HG02623 (cell line): ENCODE measurements at regions not wholly inside any gene's neighbourhood (a gene's known extent, or its start where the extent isn't known, plus 50 kb on each side); places are given as distances from the start of the nearest gene placed in this dataset.

Experiments used
- ATAC-seq: cut with Tn5 transposase; IDR thresholded peaks from one replicate; pipeline ENCODE4 v1.9.1; 2021; ENCODE audit warnings: moderate library complexity; ENCODE audit not compliant: unreplicated experiment

- ATAC-seq: no peak
These were observed 334.0 kb upstream of the CHD6 start for GRCh38 chr20:41952166-41952565.

GRCh38 chr20:41951615-41952014 is 333.4 kb upstream of the CHD6 start:
- no peak for ATAC-seq

GRCh38 chr20:41939659-41940058 is 321.5 kb upstream of the CHD6 start:
- ATAC-seq: no peak

- ATAC-seq: no peak
These were observed 320.2 kb upstream of the CHD6 start for GRCh38 chr20:41938353-41938752.

GRCh38 chr20:41935259-41935791 is 317.1 kb upstream of the CHD6 start:
- ATAC-seq: no peak

- ATAC-seq: no peak
These were observed 314.3 kb upstream of the CHD6 start for GRCh38 chr20:41932431-41932830.

GRCh38 chr20:41927655-41928054 is 309.5 kb upstream of the CHD6 start:
- ATAC-seq: no peak

GRCh38 chr20:41927189-41927588 is 309.0 kb upstream of the CHD6 start:
- ATAC-seq: no peak

GRCh38 chr20:41925476-41925875 is 307.3 kb upstream of the CHD6 start:
- ATAC-seq: no peak

- ATAC-seq: no peak
These were observed 305.4 kb upstream of the CHD6 start for GRCh38 chr20:41923624-41924023.

GRCh38 chr20:41913146-41913545 is 295.0 kb upstream of the CHD6 start:
- ATAC-seq: no peak

- no peak for ATAC-seq
These were observed 292.4 kb upstream of the CHD6 start for GRCh38 chr20:41910558-41910957.

GRCh38 chr20:41905199-41905598 is 287.0 kb upstream of the CHD6 start:
- no peak for ATAC-seq

GRCh38 chr20:41903586-41903985 is 285.4 kb upstream of the CHD6 start:
- ATAC-seq: no peak

GRCh38 chr20:41902346-41902745 is 284.2 kb upstream of the CHD6 start:
- ATAC-seq: no peak

- ATAC-seq: no peak
These were observed 282.1 kb upstream of the CHD6 start for GRCh38 chr20:41900201-41900691.

GRCh38 chr20:41897708-41898107 is 279.5 kb upstream of the CHD6 start:
- no peak for ATAC-seq

GRCh38 chr20:41895241-41896032 is 277.3 kb upstream of the CHD6 start:
- no peak for ATAC-seq

- ATAC-seq: no peak
These were observed 276.2 kb upstream of the CHD6 start for GRCh38 chr20:41894255-41894963.

- no peak for ATAC-seq
These were observed 273.9 kb upstream of the CHD6 start for GRCh38 chr20:41892031-41892430.

- ATAC-seq: no peak
These were observed 271.7 kb upstream of the CHD6 start for GRCh38 chr20:41889844-41890224.
